GM12874 (cell line): ENCODE measurements at regions not wholly inside any gene's neighbourhood (a gene's known extent, or its start where the extent isn't known, plus 50 kb on each side); places are given as distances from the start of the nearest gene placed in this dataset.
A peak's percentile ranks its signal among the peaks of the same experiment; 100 is the strongest.

Experiments used
- TF ChIP-seq, protein P1 (sequence below): IDR thresholded peaks from 2 replicates; pipeline ENCODE4 v1.5.1; 2011; ENCODE audit warnings: low read depth, mild to moderate bottlenecking, control low read depth, low read length, moderate library complexity; ENCODE audit not compliant: insufficient read depth

DNA sequence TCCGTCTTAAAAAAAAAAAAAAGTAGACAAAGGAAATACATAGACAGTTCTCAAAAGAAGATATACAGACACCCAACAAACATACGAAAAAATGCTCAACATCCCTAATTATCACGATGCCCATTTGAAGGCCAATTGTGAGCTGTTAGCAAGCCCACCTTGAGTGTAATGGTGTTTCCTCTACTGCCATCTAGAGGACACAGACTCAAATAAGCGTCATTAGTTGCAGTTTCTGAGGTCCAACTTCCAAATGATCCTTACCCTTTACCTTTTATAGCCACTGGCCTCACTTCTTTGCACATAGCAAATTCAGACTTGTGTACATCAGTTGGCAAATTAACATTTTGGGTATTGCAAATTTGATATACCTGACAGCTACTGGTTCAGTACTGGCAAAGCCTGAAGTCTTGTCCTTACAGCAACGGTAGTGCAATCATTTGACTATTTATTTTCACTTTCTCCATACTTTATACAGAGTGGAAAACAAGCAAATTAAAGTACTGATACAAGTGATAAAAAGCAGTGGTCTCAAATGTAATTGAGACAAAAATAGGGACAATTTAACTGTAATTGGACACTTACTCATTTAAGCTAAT lies 536.3 kb upstream of the EEF2KMT start:
- TF ChIP-seq, protein P1, sequence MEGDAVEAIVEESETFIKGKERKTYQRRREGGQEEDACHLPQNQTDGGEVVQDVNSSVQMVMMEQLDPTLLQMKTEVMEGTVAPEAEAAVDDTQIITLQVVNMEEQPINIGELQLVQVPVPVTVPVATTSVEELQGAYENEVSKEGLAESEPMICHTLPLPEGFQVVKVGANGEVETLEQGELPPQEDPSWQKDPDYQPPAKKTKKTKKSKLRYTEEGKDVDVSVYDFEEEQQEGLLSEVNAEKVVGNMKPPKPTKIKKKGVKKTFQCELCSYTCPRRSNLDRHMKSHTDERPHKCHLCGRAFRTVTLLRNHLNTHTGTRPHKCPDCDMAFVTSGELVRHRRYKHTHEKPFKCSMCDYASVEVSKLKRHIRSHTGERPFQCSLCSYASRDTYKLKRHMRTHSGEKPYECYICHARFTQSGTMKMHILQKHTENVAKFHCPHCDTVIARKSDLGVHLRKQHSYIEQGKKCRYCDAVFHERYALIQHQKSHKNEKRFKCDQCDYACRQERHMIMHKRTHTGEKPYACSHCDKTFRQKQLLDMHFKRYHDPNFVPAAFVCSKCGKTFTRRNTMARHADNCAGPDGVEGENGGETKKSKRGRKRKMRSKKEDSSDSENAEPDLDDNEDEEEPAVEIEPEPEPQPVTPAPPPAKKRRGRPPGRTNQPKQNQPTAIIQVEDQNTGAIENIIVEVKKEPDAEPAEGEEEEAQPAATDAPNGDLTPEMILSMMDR: peak; percentile 26; the same call in 1 of the 2 replicates

DNA sequence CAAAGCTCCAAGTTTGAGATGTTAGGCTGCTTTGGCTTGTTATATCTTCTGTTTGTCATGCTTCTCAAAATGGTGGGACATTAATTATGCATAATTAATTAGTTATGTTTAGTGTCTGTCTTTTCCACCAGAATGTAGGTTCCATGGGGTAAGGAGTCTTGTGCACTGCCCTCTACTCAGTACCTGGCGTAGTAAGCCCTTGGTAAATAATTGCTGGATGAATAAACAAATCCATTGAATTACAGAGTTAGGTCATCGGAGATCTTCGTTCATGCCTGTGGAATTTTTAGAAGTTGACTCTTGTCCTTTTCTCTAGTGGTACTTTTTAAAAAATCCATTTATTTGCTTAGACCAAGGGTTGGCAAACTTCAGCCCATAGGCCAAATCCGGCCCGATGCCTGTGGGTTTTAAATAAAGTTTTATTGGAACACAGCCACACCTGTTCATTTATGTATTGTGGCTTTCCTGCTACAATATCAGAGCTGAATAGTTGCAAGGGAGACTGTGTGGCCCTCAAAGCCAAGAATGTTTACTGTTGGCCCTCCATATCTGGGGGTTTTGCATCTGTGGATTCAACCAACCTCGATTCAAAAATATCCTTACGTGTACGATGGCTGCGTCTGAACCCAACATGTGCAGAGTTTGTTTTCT lies 524.8 kb upstream of the EEF2KMT start:
- TF ChIP-seq, protein P1: no peak

DNA sequence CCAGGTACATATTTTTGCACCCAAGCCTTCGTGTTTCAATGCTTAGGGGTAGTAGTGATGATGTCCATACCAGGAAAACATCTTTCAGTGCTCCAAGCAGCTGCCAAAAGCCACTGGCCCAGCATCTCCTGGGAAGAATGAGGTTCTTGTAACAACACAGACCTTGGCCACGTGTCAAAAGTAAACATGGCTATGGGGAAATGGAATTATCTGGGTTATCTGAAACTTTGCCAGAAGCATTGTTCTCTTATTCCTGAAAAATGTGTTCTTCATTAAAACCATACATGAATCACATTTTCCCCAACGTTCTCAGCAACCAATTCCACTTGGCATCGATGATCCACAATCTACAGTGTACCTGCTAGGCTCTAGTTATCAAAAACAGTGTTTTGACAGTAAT lies 524.2 kb upstream of the EEF2KMT start:
- TF ChIP-seq, protein P1: no peak

DNA sequence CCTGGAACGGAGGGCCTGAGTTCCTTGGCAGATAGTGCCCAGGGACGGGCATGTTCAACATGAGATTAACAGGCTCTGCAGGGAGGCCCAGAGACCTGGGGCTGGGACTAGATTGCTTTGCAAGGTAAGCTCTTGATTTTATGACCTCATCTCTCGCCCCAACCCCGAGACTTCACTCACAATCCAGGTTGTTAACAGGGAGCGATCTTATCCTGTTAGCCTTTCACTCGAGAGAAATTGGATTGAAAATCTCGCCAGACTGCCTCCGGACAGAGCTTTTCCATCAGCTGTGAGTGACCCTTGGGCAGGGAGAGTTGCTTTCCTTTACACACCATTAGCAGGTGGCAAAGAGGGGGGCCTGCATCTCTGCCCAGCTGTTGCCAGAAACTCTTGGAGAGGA lies 521.7 kb upstream of the EEF2KMT start:
- TF ChIP-seq, protein P1: no peak

DNA sequence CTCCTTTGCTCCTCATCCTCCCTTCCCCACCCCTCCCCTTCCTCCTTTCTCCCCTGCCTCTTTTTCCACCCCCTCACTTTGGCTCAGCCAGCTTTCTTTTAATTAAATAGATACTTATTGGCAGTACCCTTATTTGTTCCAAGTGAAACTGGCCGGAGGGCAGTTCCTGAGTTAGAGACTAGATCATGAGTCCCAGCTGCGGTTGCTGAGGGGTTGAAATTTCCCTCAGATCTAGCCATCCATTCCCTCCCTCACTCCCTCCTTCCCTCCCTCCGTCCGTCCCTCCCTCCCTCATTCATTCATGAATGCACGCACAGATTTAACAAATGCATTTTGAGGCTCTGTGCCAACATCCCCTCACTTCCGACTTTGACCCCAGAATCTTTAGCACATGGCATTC lies 519.2 kb upstream of the EEF2KMT start:
- TF ChIP-seq, protein P1: no peak

DNA sequence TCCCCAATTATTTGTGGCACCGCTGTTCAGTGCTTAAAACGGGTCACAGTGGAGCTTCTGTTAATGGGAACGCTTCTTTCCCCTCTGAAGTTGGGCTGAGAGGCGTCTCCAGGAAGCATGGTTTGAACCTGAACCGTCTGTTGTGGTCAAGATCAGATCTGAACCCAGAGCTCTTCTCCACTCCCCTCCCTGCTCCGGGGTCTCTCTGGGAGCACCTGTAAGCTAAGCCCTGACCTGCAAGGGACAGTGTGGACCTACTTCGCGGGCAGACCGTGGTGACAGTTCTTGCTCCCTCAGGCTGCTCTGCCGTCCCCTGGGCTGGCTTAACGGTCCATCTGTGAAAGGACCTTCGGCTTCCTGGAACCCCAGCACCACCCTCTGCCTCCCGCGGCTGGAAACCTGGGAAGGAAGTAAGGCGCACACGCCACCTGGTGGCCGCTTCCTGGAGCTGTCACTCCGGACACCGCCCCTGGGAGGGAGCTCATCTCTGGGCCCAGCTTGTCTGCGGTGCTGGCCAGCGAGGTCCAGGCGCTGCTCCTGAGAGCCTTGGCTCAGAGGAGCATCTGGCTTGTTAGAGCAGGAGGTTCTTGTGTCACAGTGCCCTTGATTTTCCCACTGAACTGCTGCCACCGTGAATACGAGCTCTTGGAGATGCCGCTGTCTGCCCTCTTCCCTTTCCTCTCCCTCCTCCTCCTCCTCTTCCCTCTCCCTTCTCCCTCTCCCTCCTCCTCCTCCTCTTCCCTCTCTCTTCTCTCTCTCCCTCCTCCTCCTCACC lies 518.5 kb upstream of the EEF2KMT start:
- TF ChIP-seq, protein P1: peak; percentile 65

DNA sequence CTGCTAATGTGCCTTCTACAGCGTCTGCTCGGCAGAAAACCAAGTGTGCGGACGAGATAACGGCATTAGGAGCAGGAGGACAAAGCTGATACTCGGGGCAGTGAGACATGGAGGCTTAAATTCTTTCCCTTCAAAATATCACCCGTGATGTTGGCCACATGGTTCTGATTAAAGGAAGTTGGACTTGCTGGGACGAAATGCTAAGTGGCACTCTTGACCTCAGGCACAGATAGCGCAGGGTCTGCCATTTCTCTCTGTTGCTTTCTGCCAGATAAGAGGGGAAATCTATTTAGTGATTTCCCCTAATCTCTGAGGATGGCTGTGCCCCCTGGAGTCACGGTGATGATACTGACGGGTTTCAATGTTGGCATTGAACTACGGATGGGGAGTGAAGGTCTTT lies 509.6 kb upstream of the EEF2KMT start:
- TF ChIP-seq, protein P1: no peak
